Cortex of kidney (tissue), 1 donor: ENCODE measurements at regions not wholly inside any gene's neighbourhood (a gene's known extent, or its start where the extent isn't known, plus 50 kb on each side); places are given as distances from the start of the nearest gene placed in this dataset.

ENCODE experiments used
- DNase-seq: peaks from one replicate; lab custom pipeline; 2025; lab: John Stamatoyannopoulos, UW

DNA sequence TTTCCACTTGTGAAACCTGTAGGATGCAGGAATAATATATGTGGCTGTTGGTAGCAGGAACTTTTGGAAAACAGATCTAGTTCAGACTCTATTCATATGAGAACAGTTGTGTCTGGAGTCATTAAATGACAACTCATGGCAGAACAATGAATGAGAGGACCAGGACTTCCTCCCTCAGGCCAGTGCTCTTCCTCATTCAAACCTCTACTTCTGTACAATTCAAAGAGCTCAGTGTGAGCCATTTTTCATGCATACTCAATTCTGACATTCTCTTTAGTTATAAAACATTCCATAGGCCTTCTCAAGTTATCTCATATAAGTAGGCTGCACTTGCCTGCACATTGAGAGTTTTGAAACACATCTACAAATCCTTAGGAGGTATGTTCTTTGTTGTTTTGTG, 1526.6 kb upstream of the FLRT2 start:
- no peak for DNase-seq

DNA sequence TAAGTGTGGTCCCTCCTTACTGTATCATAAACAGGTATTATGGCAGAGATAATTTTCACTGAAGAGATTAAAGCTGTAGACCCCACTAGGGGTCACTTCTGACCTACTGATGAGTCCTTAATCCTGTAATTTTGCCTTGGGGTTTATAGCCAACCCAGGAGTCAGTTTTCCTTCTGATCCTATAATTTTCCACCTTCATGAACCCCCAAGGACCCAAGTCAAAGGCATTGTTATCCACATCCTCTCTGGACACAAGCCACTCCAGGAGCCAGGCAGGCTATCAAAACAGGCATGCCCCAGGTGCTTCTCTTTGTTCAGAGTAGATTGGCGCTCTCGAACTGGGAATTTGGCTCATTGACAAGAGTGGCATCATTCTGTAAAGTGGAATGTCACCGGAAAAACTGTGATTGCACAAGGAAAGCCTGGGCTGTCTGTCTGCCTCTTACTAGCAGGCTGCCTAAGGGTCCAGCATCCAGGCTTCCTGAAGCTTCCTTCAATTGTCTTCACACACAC, 1523.2 kb upstream of the FLRT2 start:
- DNase-seq = no peak

DNA sequence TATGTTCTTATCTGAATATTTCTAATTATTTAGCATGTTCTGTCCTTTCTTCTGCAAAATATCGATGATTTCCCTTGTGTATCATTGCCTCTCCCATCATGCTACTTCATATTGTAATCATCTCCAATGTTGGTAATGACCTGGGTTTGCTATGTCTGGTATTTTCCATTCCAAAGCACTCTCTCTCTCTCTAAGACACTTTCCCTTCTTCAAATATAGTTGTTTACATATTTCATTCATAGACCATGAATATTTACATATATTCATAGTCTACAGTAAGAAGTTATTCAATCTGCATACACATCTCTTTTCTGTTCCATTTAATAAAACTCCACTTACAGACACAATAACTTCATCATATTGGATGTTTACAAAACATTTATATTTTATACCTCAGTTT, 1516.5 kb upstream of the FLRT2 start:
- DNase-seq = no peak

DNA sequence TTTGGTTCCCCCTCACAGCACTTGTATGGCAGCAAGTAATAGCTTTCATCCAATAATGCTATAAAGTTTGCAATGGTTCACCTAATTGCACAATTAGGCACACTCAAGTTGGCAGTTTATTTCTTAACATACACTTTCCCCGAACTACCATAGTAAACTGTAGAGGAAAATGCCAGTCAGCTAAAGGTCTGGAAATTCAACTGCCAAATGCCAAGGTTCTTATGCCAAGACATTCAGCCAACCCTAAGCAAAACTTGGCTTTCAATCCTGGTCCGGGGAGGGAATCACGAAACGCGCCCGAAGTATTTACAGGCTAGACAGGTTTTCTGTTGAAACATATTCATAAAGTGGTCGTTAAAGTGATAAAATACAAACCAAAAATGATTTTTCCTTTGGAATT, 1512.4 kb upstream of the FLRT2 start:
- no peak for DNase-seq

DNA sequence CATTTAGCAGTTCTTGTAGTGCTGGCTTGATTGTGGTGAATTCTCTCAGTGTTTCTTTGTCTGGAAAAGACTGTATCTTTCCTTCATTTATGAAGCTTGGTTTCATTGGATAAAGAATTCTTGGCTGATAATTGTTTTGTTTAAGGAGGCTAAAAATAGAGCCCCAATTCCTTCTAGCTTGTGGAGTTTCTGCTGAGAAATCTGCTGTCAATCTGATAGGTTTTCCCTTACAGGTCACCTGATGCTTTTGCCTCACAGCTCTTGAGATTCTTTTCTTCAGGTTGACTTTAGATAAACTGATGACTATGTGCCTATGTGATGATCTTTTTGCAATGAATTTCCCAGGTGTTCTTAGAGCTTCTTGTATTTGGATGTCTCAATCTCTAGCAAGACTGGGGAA, 1508.5 kb upstream of the FLRT2 start:
- no peak for DNase-seq

DNA sequence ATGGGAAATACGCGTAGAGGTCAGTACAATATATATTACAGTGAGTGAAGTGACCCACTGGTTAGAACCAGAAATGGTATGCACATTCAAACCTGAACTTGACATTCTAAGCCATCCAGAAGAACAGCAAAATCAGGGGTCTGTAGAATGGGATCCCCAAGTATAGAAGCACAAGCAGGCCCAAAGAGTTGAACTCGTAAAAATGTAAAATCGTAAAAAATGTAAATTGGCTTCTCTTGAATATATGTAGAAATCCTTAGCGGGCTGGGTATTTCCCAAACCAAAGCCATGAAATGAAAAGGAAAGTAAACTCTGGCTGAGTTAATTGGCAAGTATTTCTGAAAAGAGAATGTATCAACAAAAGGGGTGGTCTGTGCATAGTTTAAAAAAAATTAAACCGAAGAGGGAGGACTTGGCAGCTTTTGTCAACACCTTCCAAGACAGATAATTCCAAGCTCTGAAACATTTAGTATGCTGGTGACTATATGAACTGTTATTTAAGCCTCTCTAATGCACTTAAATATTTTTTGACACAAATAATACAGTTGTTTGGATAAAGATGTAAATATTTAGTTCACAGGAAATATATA, 1505.6 kb upstream of the FLRT2 start:
- no peak for DNase-seq

DNA sequence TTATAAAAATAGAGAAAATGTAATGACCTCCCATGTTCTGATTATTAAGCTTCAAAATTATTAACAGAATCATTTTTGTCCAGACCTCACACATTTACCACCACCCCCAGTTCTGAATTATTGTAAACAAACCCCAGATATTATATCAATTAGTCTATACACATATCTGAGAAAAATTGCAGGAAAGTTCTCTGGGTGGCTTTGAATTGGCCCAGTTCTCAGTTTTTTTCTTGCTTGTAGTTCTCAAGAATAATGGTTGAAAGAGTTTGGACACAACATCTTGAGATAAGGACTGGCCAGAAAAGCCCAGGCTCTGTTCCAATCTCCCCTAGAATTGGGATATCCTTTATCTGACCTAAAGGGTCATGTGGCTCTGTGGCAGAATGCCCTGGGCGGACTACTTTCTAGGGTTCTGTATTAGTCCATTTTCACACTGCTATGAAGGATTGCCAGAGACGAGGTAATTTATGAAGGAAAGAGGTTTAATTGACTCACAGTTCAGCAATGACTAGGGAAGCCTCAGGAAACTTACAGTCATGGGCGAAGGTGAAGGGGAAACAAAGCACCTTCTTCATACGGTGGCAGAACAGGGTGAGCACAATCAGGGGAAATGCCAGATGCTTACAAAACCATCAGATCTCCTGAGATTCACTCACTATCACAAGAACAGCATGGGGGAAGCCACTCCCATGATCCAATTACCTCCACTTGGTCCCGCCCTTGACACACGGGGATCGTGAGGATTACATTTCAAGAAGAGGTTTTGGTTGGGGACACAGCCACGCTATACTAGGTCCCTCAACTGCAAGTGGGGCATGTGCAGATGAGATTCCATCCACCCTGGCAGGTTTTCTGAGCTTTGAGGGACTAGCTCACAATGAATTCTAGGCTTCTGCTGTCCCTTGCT, 1504.6 kb upstream of the FLRT2 start:
- no peak for DNase-seq

DNA sequence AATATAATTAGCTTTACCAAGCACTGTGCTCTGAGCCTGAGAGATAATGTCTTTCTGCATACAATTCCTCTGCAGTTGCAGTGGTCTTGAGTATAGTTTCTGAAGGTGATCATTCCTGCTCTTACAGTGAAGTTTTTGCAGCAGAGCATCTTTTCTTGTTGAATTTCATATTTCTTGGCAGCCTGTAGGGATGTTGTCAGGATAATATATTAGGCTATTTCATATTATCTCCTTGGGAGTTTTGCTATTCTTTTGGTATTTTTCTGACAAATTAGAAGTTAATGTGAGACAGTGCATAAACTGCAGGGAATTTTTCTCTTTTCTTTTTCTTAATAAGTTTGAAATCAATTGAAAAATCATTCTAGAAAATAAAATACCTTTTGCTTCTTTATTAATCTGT, 1502.6 kb upstream of the FLRT2 start:
- no peak for DNase-seq

DNA sequence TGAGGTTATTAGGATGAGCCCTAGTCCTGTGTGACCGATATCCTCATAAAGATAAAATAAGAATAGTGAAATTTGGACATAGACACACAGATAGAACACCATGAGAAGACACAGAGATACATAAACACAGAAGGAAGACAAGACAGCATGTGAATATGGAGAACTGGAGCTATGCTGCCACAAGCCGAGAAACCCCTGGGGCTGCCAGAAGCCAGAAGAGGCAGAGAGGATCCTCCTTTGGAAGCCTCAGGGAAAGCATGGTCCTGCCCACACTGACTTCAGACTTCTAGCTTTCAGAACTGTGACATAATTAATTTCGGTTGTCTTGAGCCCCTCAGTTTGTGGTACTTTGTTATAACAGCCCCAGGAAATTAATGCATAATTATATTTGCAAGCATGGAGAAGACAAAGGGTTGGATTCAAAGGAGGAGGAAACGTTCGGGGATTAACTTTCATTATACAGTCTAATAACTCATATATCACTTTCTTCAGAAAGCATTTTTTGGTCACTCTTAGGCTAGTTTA, 1501.8 kb upstream of the FLRT2 start:
- no peak for DNase-seq

DNA sequence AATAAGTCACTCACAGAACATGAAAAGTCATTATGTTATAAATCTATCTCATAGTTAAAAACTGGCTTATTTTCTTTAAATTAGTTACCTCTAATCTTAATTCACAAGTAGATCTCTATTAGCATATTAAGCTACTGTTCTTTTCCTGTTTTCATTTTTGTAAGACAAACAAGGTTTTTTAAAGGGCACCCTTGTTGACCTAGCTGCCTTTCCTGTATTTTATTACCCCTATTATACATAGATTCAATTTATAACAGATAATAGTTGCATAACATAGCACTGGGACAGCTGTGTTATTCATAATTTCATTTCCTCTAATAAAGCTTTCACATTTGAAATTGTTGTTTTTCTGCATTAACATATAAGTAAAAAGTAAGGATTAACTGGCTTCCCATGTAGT, 1500.7 kb upstream of the FLRT2 start:
- DNase-seq = no peak

DNA sequence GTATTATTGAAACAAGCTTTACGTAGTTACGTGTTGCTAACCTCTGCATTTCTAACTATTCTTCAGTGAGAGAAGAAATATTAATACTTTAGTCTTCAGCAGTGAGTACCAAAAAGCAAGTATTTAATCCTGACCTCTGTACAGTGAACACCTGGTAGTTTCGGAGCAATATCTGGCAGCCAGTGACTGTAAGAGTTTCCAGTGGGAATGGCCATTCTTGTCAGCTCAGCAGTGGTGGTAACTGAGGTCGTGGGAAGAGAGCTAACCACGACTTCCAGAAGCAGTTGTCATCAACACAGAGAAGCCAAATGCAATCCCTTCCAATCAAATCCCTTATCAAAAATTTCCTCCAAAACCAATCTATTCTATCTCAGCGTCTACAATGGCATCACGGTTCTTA, 1500.2 kb upstream of the FLRT2 start:
- DNase-seq = no peak

DNA sequence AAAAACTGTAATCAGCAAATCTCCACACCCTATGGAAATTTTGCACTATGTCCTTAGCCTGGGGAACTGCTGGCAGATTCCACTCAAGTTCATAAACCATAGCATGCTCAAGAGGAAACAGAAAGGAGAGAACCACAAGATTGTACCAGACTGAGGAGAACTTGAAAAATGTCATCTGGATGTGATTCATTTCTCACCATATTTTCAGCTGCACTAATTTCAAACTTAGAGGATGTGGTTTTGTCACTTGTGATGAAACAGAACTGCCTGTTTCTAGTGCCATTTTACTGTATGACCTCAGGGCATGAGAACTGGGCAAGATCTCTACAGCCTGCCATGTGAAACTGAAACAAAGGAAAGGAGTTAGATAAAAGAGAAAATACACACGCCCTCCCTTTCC, 1493.1 kb upstream of the FLRT2 start:
- DNase-seq = no peak

DNA sequence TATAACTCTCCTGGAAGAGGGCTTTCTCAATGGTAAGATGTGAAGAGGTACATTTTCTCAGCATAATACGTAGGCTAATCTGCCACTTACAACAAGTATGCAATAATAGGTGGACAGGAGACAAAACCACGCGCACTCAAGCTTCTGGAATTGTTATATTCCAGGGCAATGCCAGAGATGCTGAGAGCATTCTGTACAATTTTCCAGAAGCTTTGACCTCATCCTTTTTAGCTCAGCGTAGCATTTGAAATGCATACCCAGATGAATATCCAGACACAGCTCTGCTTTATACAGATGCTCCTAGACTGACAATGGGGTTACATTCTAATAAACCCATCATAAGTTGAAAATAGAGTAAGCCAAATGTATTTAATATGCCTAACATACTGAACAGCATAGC, 1492.4 kb upstream of the FLRT2 start:
- DNase-seq = no peak

DNA sequence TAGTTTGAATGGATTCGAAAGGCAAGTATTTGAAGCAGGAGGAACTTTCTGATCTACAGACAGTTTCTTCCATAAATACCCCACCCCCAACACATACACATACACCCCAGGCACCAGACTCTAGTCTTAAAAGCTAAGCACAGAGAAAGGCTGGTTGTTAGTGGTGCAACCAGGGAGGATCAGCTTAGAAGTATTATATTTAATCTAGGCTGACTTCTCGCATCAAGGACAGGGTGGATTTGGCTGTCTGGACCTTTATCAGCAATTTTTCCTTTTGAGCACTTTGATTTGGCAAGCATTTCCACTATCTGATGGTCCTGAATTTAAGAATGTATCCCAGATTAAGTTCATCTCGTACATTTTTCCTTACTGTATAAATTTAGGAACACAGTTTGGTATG, 1489.8 kb upstream of the FLRT2 start:
- DNase-seq = no peak

DNA sequence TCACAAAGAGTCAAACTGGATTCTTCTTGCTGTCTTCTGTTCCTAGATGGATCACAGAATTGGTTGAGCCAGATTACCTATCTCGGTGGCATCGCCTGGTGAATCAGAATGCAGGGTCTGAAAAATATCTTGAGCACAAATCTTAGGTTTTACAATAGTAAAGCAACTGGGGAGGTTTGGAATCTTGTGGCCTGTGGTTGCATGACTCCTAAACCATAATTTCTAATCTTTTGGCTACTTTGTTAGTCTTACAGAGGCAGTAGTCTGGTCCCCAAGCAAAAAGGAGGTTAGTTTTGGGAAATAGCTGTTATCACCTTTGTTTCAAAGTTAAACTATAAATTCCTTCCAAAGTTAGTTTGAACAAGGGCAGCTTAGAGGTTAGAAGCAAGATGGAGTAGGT, 1488.5 kb upstream of the FLRT2 start:
- no peak for DNase-seq

DNA sequence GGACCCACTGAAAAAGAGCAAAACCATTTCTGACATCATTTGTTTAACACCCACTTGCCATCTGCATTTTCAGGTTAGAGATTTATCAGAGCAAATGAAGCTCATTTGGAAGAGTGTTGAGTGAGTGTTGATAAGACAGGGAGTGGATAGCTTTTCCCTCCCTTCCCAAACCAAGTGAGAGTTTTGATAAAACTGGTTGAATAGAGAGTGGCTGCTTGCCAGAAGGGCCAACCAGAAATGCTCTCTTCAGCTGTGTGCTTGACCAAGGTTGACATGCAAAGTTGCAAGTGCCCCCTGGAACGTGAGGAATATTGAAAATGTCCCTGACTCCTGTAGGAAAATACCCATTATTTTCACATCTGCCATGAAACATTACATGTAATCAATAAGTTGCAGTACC, 1487.0 kb upstream of the FLRT2 start:
- no peak for DNase-seq

DNA sequence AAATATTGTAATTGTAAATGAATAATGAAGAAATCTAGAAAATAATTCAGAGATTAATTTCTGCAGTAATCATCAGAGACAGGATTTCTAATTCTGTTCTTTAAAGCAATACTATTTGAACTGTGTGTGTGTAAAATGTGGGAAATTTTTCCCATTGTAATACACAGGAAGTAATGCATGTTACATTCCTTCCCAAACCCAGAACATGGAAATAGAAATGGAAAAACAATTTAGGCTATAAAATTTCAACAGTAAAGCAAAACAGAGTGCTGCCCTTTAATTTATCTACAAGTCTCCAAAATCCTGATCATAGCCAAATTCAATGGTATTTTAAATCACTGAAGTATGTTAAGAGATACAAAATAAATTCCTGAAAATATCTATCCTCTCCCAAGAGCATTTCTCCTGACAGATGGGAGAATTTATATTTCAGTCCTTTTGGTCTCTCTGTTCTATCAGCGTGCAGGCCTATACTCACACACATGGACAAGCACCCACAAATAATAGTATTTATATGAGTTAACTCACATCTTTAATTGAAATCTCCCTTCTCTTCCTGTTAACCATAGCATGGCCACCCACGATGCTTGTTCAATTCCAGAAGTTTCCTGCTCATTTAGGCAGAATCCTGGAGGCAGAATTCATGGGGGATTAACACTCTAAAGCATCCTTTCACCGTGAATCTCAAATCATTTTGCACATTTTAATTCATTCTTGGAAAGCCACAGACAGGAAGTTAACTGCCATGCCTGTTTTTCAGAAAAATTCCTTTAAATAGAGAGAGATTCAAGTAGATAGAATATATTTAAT, 1465.4 kb upstream of the FLRT2 start:
- no peak for DNase-seq

DNA sequence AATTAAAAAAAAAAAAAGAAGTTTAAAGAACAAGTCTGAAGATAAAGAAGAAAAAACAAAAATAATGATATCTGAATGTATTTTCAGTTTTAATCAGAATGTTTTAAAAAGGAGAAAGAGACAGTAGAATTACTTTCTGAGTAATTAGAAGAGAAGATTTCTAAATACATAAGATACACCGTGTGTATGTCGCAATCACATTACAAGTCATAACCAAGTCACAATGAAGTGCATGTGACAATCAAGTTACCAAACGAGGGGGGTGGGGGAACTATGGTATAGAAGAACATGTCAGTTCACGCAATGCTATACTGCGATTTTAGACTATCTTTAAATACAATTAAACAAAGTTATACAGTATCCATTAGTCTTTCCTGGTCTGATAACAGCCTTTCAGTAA, 1464.1 kb upstream of the FLRT2 start:
- DNase-seq = no peak

DNA sequence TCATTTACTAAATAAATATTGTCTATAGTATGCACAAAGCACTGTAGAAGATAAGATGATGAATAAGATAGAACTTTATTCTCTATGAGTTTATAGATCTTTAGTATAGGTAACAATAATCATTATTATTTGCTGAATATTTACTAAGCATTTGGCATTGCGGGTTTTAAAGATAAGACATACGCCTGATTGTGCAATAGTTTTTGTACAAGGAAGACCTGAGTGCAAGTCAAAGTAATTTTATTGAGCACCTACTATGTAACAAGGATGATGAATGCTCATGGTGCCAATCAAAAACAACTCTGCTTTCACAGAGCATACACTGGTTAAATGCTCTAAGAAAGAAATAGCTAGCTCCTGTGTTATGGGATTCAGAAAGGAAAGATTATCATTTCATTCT, 1461.7 kb upstream of the FLRT2 start:
- no peak for DNase-seq

DNA sequence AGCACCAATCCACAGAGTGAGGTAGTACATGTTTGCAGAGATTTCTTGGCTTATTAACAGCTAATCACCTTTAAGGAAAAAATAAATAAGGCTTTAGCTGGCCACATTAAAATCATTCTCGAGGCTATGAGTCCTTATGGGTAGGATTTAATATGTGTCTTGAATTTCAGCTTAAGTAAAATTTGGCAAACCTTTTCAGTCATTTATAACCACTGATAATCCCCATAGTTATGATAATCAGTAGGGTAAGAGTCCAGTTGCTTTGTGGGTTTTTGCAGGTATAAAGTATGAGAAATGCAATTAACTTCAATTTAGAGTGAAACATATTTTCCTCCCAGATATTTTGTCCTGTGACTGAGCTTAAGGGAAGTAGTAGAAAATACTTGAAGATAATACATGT, 1458.9 kb upstream of the FLRT2 start:
- DNase-seq = no peak

DNA sequence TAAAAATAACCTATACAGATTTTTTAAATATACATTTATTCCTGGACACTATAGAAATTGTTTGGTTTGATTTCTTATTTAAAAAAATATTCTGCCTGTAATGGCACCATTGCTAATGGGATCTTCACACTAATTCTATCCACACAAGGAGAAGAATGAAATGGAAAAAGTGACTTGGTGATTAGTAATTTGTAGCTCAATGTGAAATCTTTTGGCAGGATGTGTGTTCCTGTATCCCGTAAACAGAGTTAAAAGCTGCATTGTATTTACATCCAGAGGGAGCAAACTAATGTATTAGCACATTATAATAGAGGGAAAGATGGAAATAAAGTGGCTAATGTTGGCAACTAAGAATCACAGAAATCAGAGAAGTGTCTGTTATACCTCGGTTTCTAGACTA, 1455.3 kb upstream of the FLRT2 start:
- DNase-seq = no peak

DNA sequence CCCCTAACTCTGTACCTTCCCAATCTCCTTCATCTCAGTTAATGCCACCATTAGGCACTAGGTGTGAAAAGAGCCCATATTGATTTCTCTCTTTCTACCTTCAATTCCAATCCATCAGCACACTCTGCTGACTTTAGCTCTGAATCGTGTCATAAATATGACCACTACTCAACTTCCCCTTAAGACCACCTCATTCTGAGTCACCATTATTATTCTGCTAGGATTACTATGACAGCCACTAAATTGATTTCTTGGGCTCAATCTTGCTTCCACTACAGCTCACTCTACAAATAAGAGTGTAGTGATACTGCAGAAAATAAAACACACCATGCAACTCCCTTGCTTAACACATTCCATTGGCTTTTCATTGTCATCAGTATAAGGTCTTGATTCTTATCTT, 1449.0 kb upstream of the FLRT2 start:
- no peak for DNase-seq
